Pons (tissue), 1 donor: ENCODE measurements at regions not wholly inside any gene's neighbourhood (a gene's known extent, or its start where the extent isn't known, plus 50 kb on each side); places are given as distances from the start of the nearest gene placed in this dataset.
"Not testable (repeated sequence)": the region's sequence is repeated elsewhere in the genome, so short reads cannot be mapped to it uniquely, and the experiment has no call there.

Experiments
- DNase-seq: peaks from one replicate; pipeline ENCODE4 v3.0.0-alpha.2; 2016; ENCODE audit warnings: low spot score

GRCh38 chr9:100811643-100812042 is 216.9 kb upstream of the PLPPR1 start:
- no peak for DNase-seq

DNA sequence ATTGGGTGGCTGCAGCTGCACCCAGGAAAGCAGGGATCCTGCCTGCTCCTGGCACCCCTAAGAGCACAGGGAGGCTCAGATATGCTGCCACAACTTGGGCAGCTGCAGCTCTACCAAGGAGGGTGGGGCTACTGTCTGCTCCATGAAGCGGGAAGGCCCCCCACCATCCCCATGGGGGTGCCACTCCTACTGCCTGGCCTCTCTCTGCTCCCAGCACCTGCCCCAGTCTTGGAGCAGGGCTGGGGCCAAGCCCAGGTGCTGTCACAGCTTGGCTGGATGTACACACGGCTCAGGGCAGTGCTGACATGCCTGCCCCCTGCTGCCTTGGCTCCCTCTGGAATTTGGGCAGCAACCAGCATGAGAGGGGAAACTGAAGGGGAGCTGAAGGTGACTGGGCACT is 214.7 kb upstream of the PLPPR1 start:
- DNase-seq = no peak

- DNase-seq = no peak
Measured at GRCh38 chr9:100819980-100820379, 208.5 kb upstream of the PLPPR1 start.

DNA sequence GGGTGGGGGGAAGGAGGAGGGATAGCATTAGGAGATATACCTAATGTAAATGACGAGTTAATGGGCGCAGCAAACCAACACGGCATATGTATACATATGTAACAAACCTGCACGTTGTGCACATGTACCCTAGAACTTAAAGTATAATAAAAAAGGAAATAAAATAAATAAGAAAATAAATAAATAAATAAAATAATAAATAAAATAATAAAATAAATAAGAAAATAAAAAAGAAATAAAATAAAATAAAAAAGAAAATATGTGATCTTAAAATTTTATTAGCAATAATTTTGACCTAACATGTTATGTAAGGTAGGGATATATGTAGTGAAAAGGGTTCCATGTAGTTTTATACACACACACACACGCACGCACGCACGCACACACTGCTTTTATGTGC is 195.5 kb upstream of the PLPPR1 start:
- not testable (repeated sequence) for DNase-seq

- DNase-seq = no peak
Measured at GRCh38 chr9:100838857-100839256, 189.7 kb upstream of the PLPPR1 start.

DNA sequence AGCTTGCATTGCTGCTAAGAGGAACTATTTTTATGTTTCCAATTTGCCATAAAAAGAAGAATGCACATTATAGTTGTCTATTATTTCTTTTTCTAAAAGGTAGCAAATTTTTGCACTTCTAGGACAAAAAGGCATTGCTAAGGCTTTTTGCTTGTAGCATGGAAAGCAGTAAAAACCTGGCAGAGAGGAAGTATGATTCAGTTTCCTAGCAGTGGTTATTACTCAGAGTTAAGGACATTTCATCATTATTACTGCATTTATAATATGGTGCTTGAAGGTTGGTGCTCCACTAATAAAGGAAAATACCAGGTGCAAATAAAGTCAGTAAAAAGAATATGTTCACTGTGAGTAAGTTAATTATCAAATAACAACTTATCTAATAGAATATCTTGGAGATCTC is 179.8 kb upstream of the PLPPR1 start:
- DNase-seq = no peak

GRCh38 chr9:100852088-100852487 is 176.4 kb upstream of the PLPPR1 start:
- no peak for DNase-seq

DNA sequence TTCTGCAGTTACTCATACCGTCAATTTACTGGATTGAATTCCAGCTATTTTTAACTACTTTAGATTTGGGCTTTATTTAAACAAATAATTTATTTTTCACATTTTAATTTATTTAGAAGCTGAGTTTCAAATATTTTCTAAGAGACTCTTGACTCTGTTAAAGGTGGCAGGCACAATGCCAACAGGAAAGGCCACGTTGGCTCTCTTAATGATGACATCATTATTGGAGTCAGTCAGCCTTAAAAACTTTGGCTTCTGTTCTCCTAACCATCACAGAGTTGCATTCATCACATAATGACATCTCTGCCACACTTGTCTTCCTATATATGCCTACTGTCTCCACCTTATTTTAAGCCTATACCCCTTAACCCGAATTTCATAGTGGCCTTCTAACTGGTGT is 172.3 kb upstream of the PLPPR1 start:
- DNase-seq = no peak

DNA sequence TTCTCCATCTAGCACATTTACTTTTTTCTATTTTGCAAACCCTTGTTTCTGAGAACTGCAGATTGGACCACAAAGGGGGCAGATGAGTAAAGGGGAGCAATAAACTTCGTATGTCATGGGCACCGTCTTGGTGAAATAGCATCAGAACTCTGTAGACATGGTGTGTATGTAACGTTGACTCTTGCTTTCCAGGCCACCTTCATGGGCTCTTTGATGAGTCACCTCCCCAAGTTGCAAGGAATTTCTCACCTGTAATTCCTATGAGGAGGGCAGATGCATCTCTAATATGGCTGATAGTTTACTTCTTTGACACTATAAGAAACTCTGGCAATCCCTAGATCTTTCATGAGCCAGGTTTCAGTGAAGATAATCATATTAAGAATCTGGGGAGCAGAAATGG is 163.4 kb upstream of the PLPPR1 start:
- DNase-seq = no peak

GRCh38 chr9:100865648-100866047 is 162.9 kb upstream of the PLPPR1 start:
- no peak for DNase-seq

DNA sequence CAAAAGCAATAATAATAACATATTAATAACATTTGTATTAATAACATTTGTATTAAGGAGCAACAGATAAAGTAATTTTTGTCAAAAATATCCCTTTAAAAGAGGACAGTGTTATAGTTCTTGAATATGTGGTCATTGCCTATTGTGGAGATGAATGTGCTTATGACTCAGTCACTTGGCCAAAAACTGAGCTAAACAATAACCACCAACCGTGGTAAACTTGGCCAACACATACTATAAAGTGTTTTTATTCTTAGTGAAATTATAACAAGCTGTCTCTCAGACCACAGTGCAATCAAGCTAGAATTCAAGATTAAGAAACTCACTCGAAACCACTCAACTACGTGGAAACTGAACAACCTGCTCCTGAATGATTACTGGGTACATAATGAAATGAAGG is 159.2 kb upstream of the PLPPR1 start:
- no peak for DNase-seq

DNA sequence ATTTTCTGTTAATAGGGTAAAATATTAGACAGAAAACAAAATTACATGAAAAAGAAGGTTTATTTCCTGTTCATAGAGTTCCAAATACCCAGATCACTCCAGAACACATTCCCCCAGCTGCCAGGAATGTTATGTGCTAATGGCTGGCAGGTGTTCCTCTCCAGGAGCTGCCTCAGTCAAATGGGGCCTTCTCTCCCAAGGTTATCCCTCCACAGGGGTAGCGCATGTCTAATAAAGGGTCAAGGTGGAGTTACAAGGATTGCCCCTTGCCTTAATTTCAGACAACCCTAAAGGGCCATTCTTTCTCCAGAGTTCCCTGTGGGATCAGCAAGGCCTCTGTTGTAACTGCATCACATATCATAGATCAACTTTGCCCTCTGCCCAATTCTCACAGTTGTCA is 148.6 kb upstream of the PLPPR1 start:
- DNase-seq = no peak

DNA sequence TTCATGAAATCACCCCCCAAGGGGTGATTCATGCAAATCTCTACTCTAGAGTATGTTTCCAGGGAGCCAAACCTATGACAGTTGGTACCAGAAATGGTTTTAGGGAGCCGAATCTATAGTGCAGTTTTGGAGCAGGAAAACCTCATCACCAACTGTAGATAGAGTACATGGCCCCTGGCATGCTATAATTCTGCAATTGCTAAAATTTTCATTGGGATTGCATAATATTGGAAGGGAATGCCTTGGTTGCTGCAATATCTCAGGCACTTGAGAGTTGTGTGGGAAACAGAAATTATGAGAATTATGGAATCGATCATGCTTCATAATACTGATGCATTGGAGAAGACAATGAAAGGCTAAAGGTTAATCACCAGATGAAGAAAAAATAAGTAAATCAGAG is 148.2 kb upstream of the PLPPR1 start:
- no peak for DNase-seq

- DNase-seq = no peak
Measured at GRCh38 chr9:100884518-100884917, 144.0 kb upstream of the PLPPR1 start.

DNA sequence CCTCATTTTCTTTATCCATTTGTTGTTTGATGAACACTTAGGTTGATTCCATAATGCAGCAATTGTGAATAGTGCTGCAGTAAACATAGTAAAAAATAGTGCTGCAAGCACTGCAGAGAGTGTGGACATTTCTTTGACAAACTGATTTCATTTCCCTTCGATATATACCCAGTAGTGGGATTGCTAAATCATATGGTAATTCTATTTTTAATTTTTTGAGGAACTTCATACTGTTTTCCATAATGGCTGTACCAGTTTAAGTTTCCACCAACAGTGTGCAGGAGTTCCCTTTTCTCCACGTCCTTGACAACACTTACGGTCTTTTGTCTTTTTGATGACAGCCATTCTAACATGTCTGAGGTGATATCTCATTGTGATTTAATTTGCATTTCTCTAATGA is 138.2 kb upstream of the PLPPR1 start:
- no peak for DNase-seq

- no peak for DNase-seq
Measured at GRCh38 chr9:100911273-100911672, 117.3 kb upstream of the PLPPR1 start.

DNA sequence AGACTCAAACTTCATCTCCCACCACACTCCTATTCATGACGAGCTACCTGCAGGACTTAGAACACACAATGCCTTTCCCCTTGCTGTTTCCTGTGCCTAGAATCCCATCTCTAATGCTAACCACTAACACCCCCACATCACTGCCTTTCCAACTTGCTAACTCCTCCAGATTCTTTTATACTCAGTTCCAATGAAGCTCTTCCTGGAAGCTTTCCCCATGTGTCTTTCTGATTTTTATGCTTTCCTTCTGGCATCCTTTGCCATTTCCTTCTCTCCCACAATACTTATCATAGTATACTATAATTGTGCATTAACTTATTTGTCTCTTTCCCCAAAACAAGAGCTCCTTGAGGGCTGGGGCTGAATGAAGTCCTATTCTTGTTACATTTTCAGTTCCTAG is 115.3 kb upstream of the PLPPR1 start:
- DNase-seq = no peak

DNA sequence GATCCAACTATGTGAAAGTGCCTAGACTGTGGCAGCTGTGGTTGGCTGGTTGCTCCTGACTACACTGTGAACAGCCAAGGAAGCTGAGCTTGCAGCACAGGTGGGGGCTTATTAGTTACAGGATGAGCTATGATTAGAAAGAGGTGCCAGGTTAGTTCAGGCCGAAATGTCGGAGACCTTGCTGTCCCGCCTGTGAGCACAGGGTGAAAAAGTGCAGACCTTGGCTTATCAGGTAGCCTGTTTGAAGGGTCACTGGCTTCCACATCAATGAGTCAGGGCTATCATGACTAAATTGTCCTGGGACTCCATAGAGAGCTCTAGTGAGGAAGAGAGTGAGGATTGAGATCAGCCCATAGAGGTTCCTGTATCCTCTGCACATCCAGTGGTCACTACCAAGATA is 114.3 kb upstream of the PLPPR1 start:
- no peak for DNase-seq

- no peak for DNase-seq
Measured at GRCh38 chr9:100919506-100919905, 109.0 kb upstream of the PLPPR1 start.

GRCh38 chr9:100926366-100926765 is 102.2 kb upstream of the PLPPR1 start:
- DNase-seq = no peak

DNA sequence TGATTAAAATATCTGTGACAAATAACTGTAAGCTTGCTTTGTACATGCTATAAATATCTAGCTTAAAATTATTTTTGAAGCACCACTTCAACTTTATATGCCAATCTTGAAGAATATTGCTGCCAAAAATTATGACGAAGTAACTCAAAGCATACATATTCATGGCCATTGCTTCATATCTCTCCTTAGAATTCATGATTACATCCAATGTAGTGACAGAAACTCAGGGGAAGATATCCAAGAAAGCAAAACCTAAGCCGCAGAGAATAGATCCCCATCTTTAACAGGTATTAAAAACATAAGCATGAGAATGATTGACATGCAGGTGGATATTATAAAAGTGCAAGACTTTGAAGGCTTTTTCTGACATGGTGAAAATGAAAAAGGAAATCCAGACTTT is 100.8 kb upstream of the PLPPR1 start:
- DNase-seq = no peak

DNA sequence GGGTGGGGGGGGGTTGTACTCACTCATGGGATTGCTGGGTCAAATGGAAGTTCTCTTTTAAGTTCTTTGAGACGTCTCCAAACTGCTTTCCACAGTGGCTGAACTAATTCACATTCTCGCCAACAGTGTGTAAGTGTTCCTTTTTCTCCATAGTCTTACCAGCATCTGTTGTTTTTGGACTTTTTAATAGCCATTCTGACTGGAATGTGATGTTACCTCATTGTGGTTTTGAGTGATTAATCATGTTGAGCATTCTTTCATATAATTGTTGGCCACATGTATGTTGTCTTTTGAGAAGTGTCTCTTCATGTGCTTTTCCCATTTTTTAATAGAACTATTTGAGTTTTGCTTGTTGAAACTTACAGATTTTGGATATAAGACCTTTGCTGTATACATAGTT is 94.9 kb upstream of the PLPPR1 start:
- DNase-seq = no peak

- DNase-seq = no peak
Measured at GRCh38 chr9:100937382-100937781, 91.1 kb upstream of the PLPPR1 start.

- no peak for DNase-seq
Measured at GRCh38 chr9:100938507-100938906, 90.0 kb upstream of the PLPPR1 start.

- no peak for DNase-seq
Measured at GRCh38 chr9:100939636-100940035, 88.9 kb upstream of the PLPPR1 start.
